HCT116 (cell line): ENCODE measurements at regions not wholly inside any gene's neighbourhood (a gene's known extent, or its start where the extent isn't known, plus 50 kb on each side); places are given as distances from the start of the nearest gene placed in this dataset.

Experiments
- ATAC-seq: fragments of 200-7000 bp; cut with Tn5 transposase; 2 replicates; pipeline ENCODE4 v1.9.1; 2020; ENCODE audit warnings: mild to moderate bottlenecking, moderate library complexity
- BruUV-seq: library from RNA; stranded (reverse); fragments of 400-500 nt; replicated peaks from 2 replicates; lab custom pipeline; 2021; lab: Mats Ljungman, UMichigan
- CTCF ChIA-PET: fragments of 300-600 bp; sonication (Branson Sonifier 250); formaldehyde crosslinking; loops from one replicate; lab custom pipeline; 2021; ENCODE audit warnings: antibody characterized with exemption; lab: Charles Lee
- POLR2A ChIA-PET: fragments of 300-600, 350-600 bp; sonication (Branson Sonifier 250); formaldehyde crosslinking; loops from one replicate; lab custom pipeline; 2021; ENCODE audit warnings: antibody characterized with exemption; lab: Charles Lee
- RAD21 ChIA-PET, 2 experiments: fragments of 300-600 bp; sonication (Branson Sonifier 250); formaldehyde crosslinking; loops; one replicate each; lab custom pipeline; 2023; ENCODE audit warnings: low total read pairs in 2 of 2; ENCODE audit not compliant: uncharacterized antibody in 2 of 2, unreplicated experiment in 2 of 2, low non-redundant PET in 1 of 2; lab: Charles Lee
- DNase-seq: peaks from one replicate; pipeline ENCODE4 v3.0.0-alpha.2; 2010; ENCODE audit warnings: low read depth, low spot score
- H2AFZ ChIP-seq: fragments of 200-600 bp; shearing (Covaris generic), sonication (generic); 2 replicates; pipeline ENCODE4 v1.6.1; 2017; ENCODE audit warnings: low read depth, mixed run types, mixed read lengths, antibody characterized with exemption, low read length; ENCODE audit not compliant: poor library complexity, severe bottlenecking
- H3K27ac ChIP-seq: 2 replicates; pipeline ENCODE4 v1.5.1; 2012; ENCODE audit warnings: low read depth, low read length
- H3K27me3 ChIP-seq: fragments of 200-600 bp; sonication (generic); 2 replicates; pipeline ENCODE4 v1.6.1; 2016; ENCODE audit warnings: mixed run types, low read length, mixed read lengths; ENCODE audit not compliant: insufficient read depth
- H3K36me3 ChIP-seq, 2 experiments: fragments of 200-500 bp in 1 of 2; fragments of 200-600 bp in 1 of 2; sonication (Bioruptor generic) in 1 of 2; sonication (generic) in 1 of 2; 2 replicates each; pipeline versions ENCODE4 v1.5.1 to v1.6.1; 2014 to 2016; ENCODE audit warnings: low read length in 2 of 2, inconsistent platforms in 1 of 2, mixed read lengths in 1 of 2, mixed run types in 1 of 2; ENCODE audit not compliant: insufficient read depth in 2 of 2, control insufficient read depth in 1 of 2
- H3K4me1 ChIP-seq, 2 experiments: fragments of 200-600 bp in 1 of 2; sonication (generic) in 1 of 2; 2 replicates each; pipeline versions ENCODE4 v1.5.1 to v1.6.1; 2012 to 2017; ENCODE audit warnings: low read length in 2 of 2, inconsistent platforms in 1 of 2, mild to moderate bottlenecking in 1 of 2, mixed read lengths in 1 of 2, mixed run types in 1 of 2, moderate library complexity in 1 of 2; ENCODE audit not compliant: insufficient read depth in 2 of 2, control insufficient read depth in 1 of 2
- H3K4me2 ChIP-seq: fragments of 200-600 bp; sonication (generic); 2 replicates; pipeline ENCODE4 v1.6.1; 2017; ENCODE audit warnings: mixed run types, low read length, mixed read lengths
- H3K4me3 ChIP-seq, 2 experiments: fragments of 200-600 bp in 1 of 2; sonication (generic) in 1 of 2; replicated peaks in 1 of 2; 2 replicates each; pipeline ENCODE4 v1.5.1; 2011 to 2016; ENCODE audit warnings: low read length in 2 of 2, control low read depth in 1 of 2, low read depth in 1 of 2, mild to moderate bottlenecking in 1 of 2, mixed read lengths in 1 of 2, mixed run types in 1 of 2
- H3K79me2 ChIP-seq: fragments of 200-600 bp; sonication (generic); 2 replicates; pipeline ENCODE4 v1.6.1; 2017; ENCODE audit warnings: mild to moderate bottlenecking, mixed run types, low read length, moderate library complexity, mixed read lengths; ENCODE audit not compliant: insufficient read depth
- H3K9ac ChIP-seq: fragments of 200-600 bp; sonication (generic); 2 replicates; pipeline ENCODE4 v1.6.1; 2016; ENCODE audit warnings: low read length, mixed read lengths
- H3K9me2 ChIP-seq: fragments of 200-600 bp; sonication (generic), shearing (Covaris generic); 2 replicates; pipeline ENCODE4 v1.6.1; 2017; ENCODE audit warnings: mixed run types, mild to moderate bottlenecking, moderate library complexity; ENCODE audit not compliant: insufficient read depth
- H3K9me3 ChIP-seq, 2 experiments: fragments of 200-500 bp in 1 of 2; fragments of 200-600 bp in 1 of 2; sonication (Bioruptor generic) in 1 of 2; sonication (generic) in 1 of 2; 2 replicates each; pipeline ENCODE4 v1.6.1; 2014 to 2017; ENCODE audit warnings: low read length in 2 of 2, mixed read lengths in 2 of 2, inconsistent platforms in 1 of 2, low read depth in 1 of 2, mild to moderate bottlenecking in 1 of 2, mixed run types in 1 of 2, moderate library complexity in 1 of 2; ENCODE audit not compliant: control insufficient read depth in 1 of 2, insufficient read depth in 1 of 2
- H4K20me1 ChIP-seq: fragments of 200-600 bp; sonication (generic), shearing (Covaris generic); 2 replicates; pipeline ENCODE4 v1.6.1; 2017; ENCODE audit warnings: mixed run types, mild to moderate bottlenecking, moderate library complexity; ENCODE audit not compliant: insufficient read depth
- ATF3 ChIP-seq: IDR thresholded peaks from 2 replicates; pipeline ENCODE4 v1.6.1; 2012
- CBX3 ChIP-seq: IDR thresholded peaks from 2 replicates; pipeline ENCODE4 v1.6.1; 2012; ENCODE audit warnings: low read depth
- CEBPB ChIP-seq: IDR thresholded peaks from 2 replicates; pipeline ENCODE4 v1.6.1; 2012; ENCODE audit warnings: low read depth
- EGR1 ChIP-seq: IDR thresholded peaks from 2 replicates; pipeline ENCODE4 v1.6.1; 2012; ENCODE audit warnings: low read depth
- ELF1 ChIP-seq: IDR thresholded peaks from 2 replicates; pipeline ENCODE4 v1.6.1; 2012; ENCODE audit warnings: low read depth, borderline replicate concordance
- EZH2 ChIP-seq: fragments of 200-600 bp; sonication (generic); IDR thresholded peaks from 2 replicates; pipeline ENCODE4 v1.6.1; 2017; ENCODE audit warnings: antibody characterized with exemption, mixed run types
- MAX ChIP-seq: IDR thresholded peaks from 2 replicates; pipeline ENCODE4 v1.6.1; 2012
- POLR2A ChIP-seq: IDR thresholded peaks from 2 replicates; pipeline ENCODE4 v1.7.0; 2011; ENCODE audit warnings: borderline replicate concordance; ENCODE audit not compliant: insufficient read depth, insufficient read length; ENCODE audit errors: extremely low read depth
- POLR2AphosphoS5 ChIP-seq: IDR thresholded peaks from 2 replicates; pipeline ENCODE4 v1.6.1; 2011; ENCODE audit warnings: mild to moderate bottlenecking, low read depth, low read length, moderate library complexity
- REST ChIP-seq: IDR thresholded peaks from 2 replicates; pipeline ENCODE4 v1.6.1; 2012; ENCODE audit warnings: low read depth
- SIN3A ChIP-seq: IDR thresholded peaks from 2 replicates; pipeline ENCODE4 v1.6.1; 2012; ENCODE audit warnings: low read depth
- SP1 ChIP-seq: IDR thresholded peaks from 2 replicates; pipeline ENCODE4 v1.6.1; 2012; ENCODE audit warnings: low read depth
- SRF ChIP-seq: IDR thresholded peaks from 2 replicates; pipeline ENCODE4 v1.6.1; 2012; ENCODE audit warnings: low read depth
- ZBTB33 ChIP-seq: IDR thresholded peaks from 2 replicates; pipeline ENCODE4 v1.6.1; 2011; ENCODE audit warnings: mild to moderate bottlenecking, low read length, moderate library complexity; ENCODE audit not compliant: insufficient replicate concordance; ENCODE audit errors: extremely low read depth
- ZFX ChIP-seq: fragments of 450-650 bp; IDR thresholded peaks from 2 replicates; pipeline ENCODE4 v1.6.1; 2017
- intact Hi-C: fragments of 100-400 bp; cut with micrococcal nuclease; formaldehyde crosslinking; loops from 2 replicates; pipeline ENCODE4 v1.10.0; 2022

- no peaks in the 10 kb centered on the region for H3K4me1 ChIP-seq
- POLR2A ChIA-PET: no interaction called here
- intact Hi-C loops: no loop called here
- peaks cover 25% of the 10 kb centered on the region; the same call in 1 of the 2 replicates for H3K27me3 ChIP-seq
- CTCF ChIA-PET: no interaction called here
- H3K9me3 ChIP-seq: no peaks in the 10 kb centered on the region
- no peak overlapping the region for H3K27ac ChIP-seq
- no peaks in the 10 kb centered on the region for H3K36me3 ChIP-seq
- no peaks in the 10 kb centered on the region for H3K9me2 ChIP-seq
- no peak overlapping the region for H3K9ac ChIP-seq
- TF ChIP-seq SIN3A (no peak), MAX (no peak), SRF (no peak), ZFX (no peak), SP1 (no peak), ATF3 (no peak), CEBPB (no peak), CBX3 (no peak), ZBTB33 (no peak), EGR1 (no peak), POLR2A (no peak), ELF1 (no peak), POLR2AphosphoS5 (no peak), REST (no peak), EZH2 (no peak)
- no peak for ATAC-seq
- no peak overlapping the region for H2AFZ ChIP-seq
- no peaks in the 10 kb centered on the region for H4K20me1 ChIP-seq
- no peaks in the 10 kb centered on the region for H3K79me2 ChIP-seq
- RAD21 ChIA-PET: no interaction called here
- H3K4me2 ChIP-seq: no peak overlapping the region
- H3K4me3 ChIP-seq: no peak overlapping the region
- BruUV-seq: no TSS peak
- DNase-seq: no peak
These were observed 839.9 kb downstream of the CCSER2 start for GRCh38 chr10:85168243-85168642.
